GM19468 (cell line): ENCODE measurements at regions not wholly inside any gene's neighbourhood (a gene's known extent, or its start where the extent isn't known, plus 50 kb on each side); places are given as distances from the start of the nearest gene placed in this dataset.

Source experiments
- ATAC-seq: cut with Tn5 transposase; IDR thresholded peaks from one replicate; pipeline ENCODE4 v1.9.1; 2021; ENCODE audit warnings: mild to moderate bottlenecking, moderate library complexity, moderate number of reproducible peaks; ENCODE audit not compliant: unreplicated experiment; ENCODE audit errors: extremely low read depth

GRCh38 chr7:24504836-24505235 lies 68.4 kb upstream of the PALS2 start:
- no peak for ATAC-seq

- ATAC-seq, result no peak
Observed at GRCh38 chr7:24505968-24506367, 67.3 kb upstream of the PALS2 start.

DNA sequence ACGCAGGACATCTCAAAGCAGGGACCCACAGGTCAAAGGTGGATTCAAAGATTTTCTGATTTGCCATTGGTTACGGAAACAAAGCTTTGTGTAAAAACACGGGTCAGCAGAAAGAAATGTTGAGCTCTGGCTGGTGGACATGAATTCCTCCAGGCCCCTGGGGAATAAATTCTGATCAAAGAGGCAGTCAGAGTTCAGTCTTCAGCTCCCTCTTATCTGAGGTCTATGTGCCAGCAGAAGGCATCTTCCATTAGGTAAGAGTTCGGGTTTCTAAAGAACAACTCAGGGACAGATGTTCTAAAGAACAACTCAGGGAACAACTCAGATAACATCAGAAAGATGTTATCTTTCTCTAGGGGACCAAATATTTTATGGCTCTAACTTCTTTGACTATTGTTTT lies 64.9 kb upstream of the PALS2 start:
- ATAC-seq, result no peak

GRCh38 chr7:24510759-24511158 lies 62.5 kb upstream of the PALS2 start:
- ATAC-seq, result no peak

- no peak for ATAC-seq
Observed at GRCh38 chr7:24517166-24517565, 56.1 kb upstream of the PALS2 start.

DNA sequence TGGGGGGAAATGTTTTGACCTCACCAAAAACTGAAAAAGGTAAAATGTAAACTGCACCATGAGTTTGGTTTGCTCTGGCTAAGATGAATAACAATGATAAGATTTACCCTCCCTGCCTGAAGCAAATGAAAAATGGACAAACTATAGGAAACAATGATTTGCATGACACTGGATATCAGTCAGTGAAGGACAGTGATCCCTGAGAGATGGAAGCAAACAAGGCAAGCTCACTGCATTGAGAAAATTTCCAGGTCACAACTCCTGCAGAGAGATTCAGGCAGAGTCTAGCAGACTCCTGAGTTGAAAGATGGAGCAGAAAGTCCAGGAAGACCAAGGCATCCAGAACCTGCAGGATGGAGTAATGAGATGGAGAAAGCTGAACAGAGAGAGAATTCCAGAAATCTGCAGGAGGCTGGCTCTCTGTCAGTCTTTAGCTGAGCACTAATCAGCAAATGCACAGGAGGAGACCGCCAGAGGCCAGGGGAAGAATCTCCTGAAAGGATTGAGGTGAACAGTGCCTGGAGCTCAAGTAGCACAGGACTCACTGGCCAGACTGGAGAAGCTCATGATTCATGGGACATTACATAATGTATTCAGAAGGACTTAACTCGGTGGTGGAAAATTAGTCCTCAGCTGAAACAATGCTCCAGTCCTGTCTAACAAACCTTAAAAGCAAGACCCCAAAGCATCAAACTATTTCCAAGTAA lies 51.2 kb upstream of the PALS2 start:
- ATAC-seq, result no peak
